Hepatocyte (in vitro differentiated cells): ENCODE measurements at regions not wholly inside any gene's neighbourhood (a gene's known extent, or its start where the extent isn't known, plus 50 kb on each side); places are given as distances from the start of the nearest gene placed in this dataset.

Source experiments
- EZH2phosphoT487 ChIP-seq: fragments of 200-600 bp; sonication (generic); IDR thresholded peaks from one replicate; pipeline ENCODE4 v1.6.1; 2018; ENCODE audit warnings: antibody characterized with exemption, mild to moderate bottlenecking, low read depth, moderate library complexity; ENCODE audit not compliant: unreplicated experiment, severe bottlenecking
- TF ChIP-seq, protein P1 (sequence below): fragments of 200-600 bp; sonication (generic); IDR thresholded peaks from 2 replicates; pipeline ENCODE4 v1.5.1; 2016; ENCODE audit warnings: antibody characterized with exemption, mild to moderate bottlenecking; ENCODE audit not compliant: poor library complexity

DNA sequence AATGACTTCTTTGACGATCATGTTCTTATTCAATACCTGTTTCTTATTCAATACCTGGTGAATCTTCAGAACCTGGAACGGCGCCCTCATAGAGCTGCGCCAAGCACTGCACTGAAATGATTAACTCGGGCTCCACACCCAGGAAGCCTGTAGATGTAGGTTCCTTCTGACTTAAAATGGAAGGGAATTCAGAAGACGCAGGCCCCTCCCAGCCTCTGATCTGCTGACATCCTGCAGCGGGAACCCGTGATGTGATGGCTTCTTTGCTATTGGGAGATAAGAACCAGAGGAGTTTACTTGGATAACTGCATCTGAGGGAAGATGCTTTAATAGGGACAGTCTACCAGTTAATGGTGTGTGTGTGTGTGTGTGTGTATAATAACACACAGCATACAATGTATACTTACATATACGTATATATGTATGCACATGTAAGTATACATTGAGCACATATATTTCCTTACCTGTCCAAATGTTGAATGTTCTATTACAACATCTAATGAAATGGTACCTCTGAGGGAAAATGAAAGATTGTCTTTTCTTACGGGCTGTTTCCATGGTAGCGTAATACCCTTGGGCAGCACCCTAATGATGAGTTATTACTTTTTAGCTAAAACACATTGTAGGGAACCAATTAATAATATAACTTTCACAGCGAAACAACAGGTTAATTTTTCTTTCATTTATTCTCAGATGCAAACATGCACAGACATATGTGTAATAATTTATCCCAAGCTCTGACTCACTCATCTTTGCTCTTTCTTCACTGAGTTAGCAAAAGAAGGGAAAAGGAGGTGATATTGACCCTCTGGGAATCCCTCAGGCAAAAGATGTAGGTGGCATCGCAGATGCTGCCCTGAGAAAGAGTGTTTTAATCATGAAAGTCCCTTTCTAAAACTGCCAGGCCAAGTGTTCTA lies 379.8 kb downstream of the SIPA1L2 start:
- no peak for TF ChIP-seq EZH2phosphoT487
- TF ChIP-seq, protein P1, sequence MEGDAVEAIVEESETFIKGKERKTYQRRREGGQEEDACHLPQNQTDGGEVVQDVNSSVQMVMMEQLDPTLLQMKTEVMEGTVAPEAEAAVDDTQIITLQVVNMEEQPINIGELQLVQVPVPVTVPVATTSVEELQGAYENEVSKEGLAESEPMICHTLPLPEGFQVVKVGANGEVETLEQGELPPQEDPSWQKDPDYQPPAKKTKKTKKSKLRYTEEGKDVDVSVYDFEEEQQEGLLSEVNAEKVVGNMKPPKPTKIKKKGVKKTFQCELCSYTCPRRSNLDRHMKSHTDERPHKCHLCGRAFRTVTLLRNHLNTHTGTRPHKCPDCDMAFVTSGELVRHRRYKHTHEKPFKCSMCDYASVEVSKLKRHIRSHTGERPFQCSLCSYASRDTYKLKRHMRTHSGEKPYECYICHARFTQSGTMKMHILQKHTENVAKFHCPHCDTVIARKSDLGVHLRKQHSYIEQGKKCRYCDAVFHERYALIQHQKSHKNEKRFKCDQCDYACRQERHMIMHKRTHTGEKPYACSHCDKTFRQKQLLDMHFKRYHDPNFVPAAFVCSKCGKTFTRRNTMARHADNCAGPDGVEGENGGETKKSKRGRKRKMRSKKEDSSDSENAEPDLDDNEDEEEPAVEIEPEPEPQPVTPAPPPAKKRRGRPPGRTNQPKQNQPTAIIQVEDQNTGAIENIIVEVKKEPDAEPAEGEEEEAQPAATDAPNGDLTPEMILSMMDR: no peak
